ENCODE measurements at regions not wholly inside any gene's neighbourhood (a gene's known extent, or its start where the extent isn't known, plus 50 kb on each side); places are given as distances from the start of the nearest gene placed in this dataset.

GRCh38 chr3:177445549-177445948, 248.3 kb upstream of the TBL1XR1 start:
- H3K79me1 ChIP-seq (ENCODE audit: low read depth, low read length) = no peaks in the 10 kb centered on the region
- no peak overlapping the region for H3K4me2 ChIP-seq (ENCODE audit: insufficient read depth in 1 of 2, low read depth in 2 of 2, low read length in 2 of 2)
- no peak for FAIRE-seq
- no peak overlapping the region for H2BK5ac ChIP-seq (ENCODE audit: low read depth, low read length)
- H3K27ac ChIP-seq (ENCODE audit: low read depth, low read length) = no peak overlapping the region
- no peak overlapping the region for H3K14ac ChIP-seq (ENCODE audit: insufficient read length)
- no peak overlapping the region for H3K4ac ChIP-seq (replicated peaks; ENCODE audit: insufficient read length, low read depth, low read length)
- no peak overlapping the region for H3K18ac ChIP-seq (ENCODE audit: extremely low read depth, low read length)
- H2BK12ac ChIP-seq (ENCODE audit: low read depth, low read length) = no peak overlapping the region
- H3K4me3 ChIP-seq (ENCODE audit: extremely low read depth in 1 of 4, insufficient read depth in 2 of 4, low read depth in 3 of 4, low read length in 4 of 4) = no peak overlapping the region
- no peak overlapping the region for H2BK120ac ChIP-seq (replicated peaks; ENCODE audit: low read depth, low read length)
- H3K27me3 ChIP-seq (replicated peaks in 1 of 4; ENCODE audit: control insufficient read depth in 3 of 4, extremely low read depth in 1 of 4, insufficient read depth in 3 of 4, low read length in 3 of 4) = no peaks in the 10 kb centered on the region
- H3K9ac ChIP-seq (replicated peaks in 1 of 4; ENCODE audit: extremely low read depth in 1 of 4, low read depth in 3 of 4, low read length in 3 of 4) = no peak overlapping the region
- no peak overlapping the region for H2AFZ ChIP-seq (ENCODE audit: low read length)
- no peaks in the 10 kb centered on the region for H3K9me3 ChIP-seq (ENCODE audit: insufficient read depth in 2 of 2, low read depth in 1 of 2, low read length in 1 of 2)
- ChIA-PET POLR2A (ENCODE audit: partially characterized antibody) (no interaction called here), CTCF (ENCODE audit: partially characterized antibody) (no interaction called here)
- no peak overlapping the region for H2AK5ac ChIP-seq (ENCODE audit: low read depth, low read length)
- H3K56ac ChIP-seq (replicated peaks; ENCODE audit: insufficient read length, low read depth, low read length) = no peak overlapping the region
- no peaks in the 10 kb centered on the region for H4K20me1 ChIP-seq (replicated peaks in 1 of 2; ENCODE audit: control insufficient read depth in 1 of 2, insufficient read depth in 2 of 2, low read length in 2 of 2)
- H2BK15ac ChIP-seq (ENCODE audit: low read length) = no peak overlapping the region
- DNase-seq (ENCODE audit: low read depth in 1 of 2, low spot score in 2 of 2) = no peak
- H3K36me3 ChIP-seq (ENCODE audit: control insufficient read depth in 2 of 4, insufficient read depth in 4 of 4, low read length in 3 of 4) = no peaks in the 10 kb centered on the region
- H3K4me1 ChIP-seq (replicated peaks in 1 of 4; ENCODE audit: control insufficient read depth in 3 of 4, insufficient read depth in 4 of 4, low read length in 3 of 4) = no peaks in the 10 kb centered on the region
- no peak overlapping the region for H3K23ac ChIP-seq (ENCODE audit: insufficient read length)
- H4K8ac ChIP-seq (ENCODE audit: extremely low read depth, insufficient read depth, low read length) = no peak overlapping the region
- no peak overlapping the region for H2BK20ac ChIP-seq (ENCODE audit: low read length)
- H3K79me2 ChIP-seq (ENCODE audit: control insufficient read depth in 1 of 2, insufficient read depth in 2 of 2, low read length in 2 of 2) = no peaks in the 10 kb centered on the region
- no peak overlapping the region for H4K5ac ChIP-seq (ENCODE audit: insufficient read length, low read depth, low read length)
- H3K23me2 ChIP-seq (ENCODE audit: low read depth, low read length) = no peaks in the 10 kb centered on the region
- no peak overlapping the region for H4K91ac ChIP-seq (replicated peaks; ENCODE audit: insufficient read length, low read length)
- TF ChIP-seq SP4 (IDR thresholded peaks at IDR 0.05; ENCODE audit: low read length) (no peak), CHD2 (IDR thresholded peaks at IDR 0.05; ENCODE audit: low read length) (no peak), CREB1 (IDR thresholded peaks at IDR 0.05) (no peak)
